ENCODE measurements at regions not wholly inside any gene's neighbourhood (a gene's known extent, or its start where the extent isn't known, plus 50 kb on each side); places are given as distances from the start of the nearest gene placed in this dataset.

GRCh38 chr4:54940996-54941865, 184.2 kb downstream of the KDR start (continued):
- no peak for TF ChIP-seq REST (IDR thresholded peaks at IDR 0.05; ENCODE audit: low read depth, low read length)

- Histone ChIP-seq H3K4me3 (ENCODE audit: low read depth in 2 of 2, low read length in 1 of 2) (no peak overlapping the region), H3K9ac (no peak overlapping the region), H3K27me3 (ENCODE audit: insufficient read depth) (no peaks in the 10 kb centered on the region; the same call in 1 of the 2 replicates), H3K9me2 (no peaks in the 10 kb centered on the region), H4K20me1 (ENCODE audit: insufficient read depth) (no peaks in the 10 kb centered on the region), H3K36me3 (replicated peaks in 1 of 2; ENCODE audit: control insufficient read depth in 1 of 2, insufficient read depth in 2 of 2, low read length in 1 of 2) (no peaks in the 10 kb centered on the region), H3K4me1 (ENCODE audit: control insufficient read depth in 1 of 2, insufficient read depth in 2 of 2, low read depth in 1 of 2, low read length in 1 of 2) (peaks cover 0 to 5% of the 10 kb centered on the region in 2 experiments; a peak in 1 of 4 replicates), H3K79me2 (ENCODE audit: insufficient read depth) (no peaks in the 10 kb centered on the region), H3K4me2 (no peak overlapping the region), H3K9me3 (no peaks in the 10 kb centered on the region), H2AFZ (ENCODE audit: low read depth) (no peak overlapping the region), H3K27ac (ENCODE audit: low read depth in 2 of 2, low read length in 1 of 2) (no peak overlapping the region), H3F3A (replicated peaks; ENCODE audit: insufficient read depth) (no peaks in the 10 kb centered on the region)
- 15% methylated on average over 2 of the region's 2 CpGs for WGBS (ENCODE audit: low lambda C conversion rate)
- TF ChIP-seq RAD21 (IDR thresholded peaks at IDR 0.05; ENCODE audit: low read length) (no peak), RFX5 (IDR thresholded peaks at IDR 0.05; ENCODE audit: low read length) (no peak), ELF1 (IDR thresholded peaks at IDR 0.05) (no peak), FOSL2 (IDR thresholded peaks at IDR 0.05; ENCODE audit: borderline replicate concordance, low read depth) (no peak), FOXM1 (IDR thresholded peaks at IDR 0.05; ENCODE audit: low read depth) (no peak), ZBTB33 (IDR thresholded peaks at IDR 0.05; ENCODE audit: borderline replicate concordance, low read depth) (no peak), RCOR1 (IDR thresholded peaks at IDR 0.05; ENCODE audit: low read length) (no peak), TCF12 (IDR thresholded peaks at IDR 0.05) (no peak)
- CTCF ChIA-PET = no interaction called here
- POLR2A ChIA-PET = no interaction called here
- DNase-seq = no peak
Measured at GRCh38 chr4:54937501-54937900, 187.9 kb downstream of the KDR start.
